Lower leg skin (tissue), 3 donors: ENCODE measurements at regions not wholly inside any gene's neighbourhood (a gene's known extent, or its start where the extent isn't known, plus 50 kb on each side); places are given as distances from the start of the nearest gene placed in this dataset.

ENCODE experiments used
- POLR2A ChIP-seq, 2 donors: fragments of 450-650 bp; IDR thresholded peaks; one replicate each; pipeline ENCODE4 v1.6.1; 2016 to 2017; ENCODE audit warnings: antibody characterized with exemption in 2 of 2, mild to moderate bottlenecking in 1 of 2, moderate library complexity in 1 of 2
- TF ChIP-seq, protein P1 (sequence below), 3 donors: fragments of 450-650 bp; IDR thresholded peaks; one replicate each; pipeline ENCODE4 v1.5.1; 2016; ENCODE audit warnings: antibody characterized with exemption in 3 of 3, mild to moderate bottlenecking in 3 of 3, moderate library complexity in 2 of 3

DNA sequence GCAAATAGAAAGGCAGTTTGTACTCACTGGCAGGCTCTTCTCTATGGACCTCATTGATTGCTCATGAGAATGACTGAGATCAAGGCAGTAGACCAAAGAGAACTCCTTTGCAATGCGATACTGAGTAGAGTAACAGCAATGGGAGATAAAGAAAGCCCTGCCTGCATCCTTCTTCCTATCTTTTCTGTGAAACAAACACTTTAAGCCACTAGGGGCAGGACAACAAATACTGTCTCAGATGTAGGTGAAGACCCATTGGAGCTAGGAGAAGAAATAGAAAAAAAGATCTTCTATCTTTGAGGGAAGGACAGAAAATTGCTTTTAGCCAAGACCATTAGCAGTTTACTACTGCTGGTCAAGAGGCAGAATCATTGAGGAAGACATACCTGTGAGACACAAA, 117.6 kb upstream of the IGSF10 start:
- TF ChIP-seq, protein P1, sequence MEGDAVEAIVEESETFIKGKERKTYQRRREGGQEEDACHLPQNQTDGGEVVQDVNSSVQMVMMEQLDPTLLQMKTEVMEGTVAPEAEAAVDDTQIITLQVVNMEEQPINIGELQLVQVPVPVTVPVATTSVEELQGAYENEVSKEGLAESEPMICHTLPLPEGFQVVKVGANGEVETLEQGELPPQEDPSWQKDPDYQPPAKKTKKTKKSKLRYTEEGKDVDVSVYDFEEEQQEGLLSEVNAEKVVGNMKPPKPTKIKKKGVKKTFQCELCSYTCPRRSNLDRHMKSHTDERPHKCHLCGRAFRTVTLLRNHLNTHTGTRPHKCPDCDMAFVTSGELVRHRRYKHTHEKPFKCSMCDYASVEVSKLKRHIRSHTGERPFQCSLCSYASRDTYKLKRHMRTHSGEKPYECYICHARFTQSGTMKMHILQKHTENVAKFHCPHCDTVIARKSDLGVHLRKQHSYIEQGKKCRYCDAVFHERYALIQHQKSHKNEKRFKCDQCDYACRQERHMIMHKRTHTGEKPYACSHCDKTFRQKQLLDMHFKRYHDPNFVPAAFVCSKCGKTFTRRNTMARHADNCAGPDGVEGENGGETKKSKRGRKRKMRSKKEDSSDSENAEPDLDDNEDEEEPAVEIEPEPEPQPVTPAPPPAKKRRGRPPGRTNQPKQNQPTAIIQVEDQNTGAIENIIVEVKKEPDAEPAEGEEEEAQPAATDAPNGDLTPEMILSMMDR (IDR thresholded peaks at IDR 0.05) = no peak
- TF ChIP-seq POLR2A (IDR thresholded peaks at IDR 0.05) = no peak
